NCI-H1105 treated with DMSO at 0.1 percent for 48 hours (cell line): ENCODE measurements at regions not wholly inside any gene's neighbourhood (a gene's known extent, or its start where the extent isn't known, plus 50 kb on each side); places are given as distances from the start of the nearest gene placed in this dataset.
"Not testable (repeated sequence)": the region's sequence is repeated elsewhere in the genome, so short reads cannot be mapped to it uniquely, and the experiment has no call there.

Source experiments
- DNase-seq: peaks from one replicate; lab custom pipeline; 2025; lab: John Stamatoyannopoulos, UW

DNA sequence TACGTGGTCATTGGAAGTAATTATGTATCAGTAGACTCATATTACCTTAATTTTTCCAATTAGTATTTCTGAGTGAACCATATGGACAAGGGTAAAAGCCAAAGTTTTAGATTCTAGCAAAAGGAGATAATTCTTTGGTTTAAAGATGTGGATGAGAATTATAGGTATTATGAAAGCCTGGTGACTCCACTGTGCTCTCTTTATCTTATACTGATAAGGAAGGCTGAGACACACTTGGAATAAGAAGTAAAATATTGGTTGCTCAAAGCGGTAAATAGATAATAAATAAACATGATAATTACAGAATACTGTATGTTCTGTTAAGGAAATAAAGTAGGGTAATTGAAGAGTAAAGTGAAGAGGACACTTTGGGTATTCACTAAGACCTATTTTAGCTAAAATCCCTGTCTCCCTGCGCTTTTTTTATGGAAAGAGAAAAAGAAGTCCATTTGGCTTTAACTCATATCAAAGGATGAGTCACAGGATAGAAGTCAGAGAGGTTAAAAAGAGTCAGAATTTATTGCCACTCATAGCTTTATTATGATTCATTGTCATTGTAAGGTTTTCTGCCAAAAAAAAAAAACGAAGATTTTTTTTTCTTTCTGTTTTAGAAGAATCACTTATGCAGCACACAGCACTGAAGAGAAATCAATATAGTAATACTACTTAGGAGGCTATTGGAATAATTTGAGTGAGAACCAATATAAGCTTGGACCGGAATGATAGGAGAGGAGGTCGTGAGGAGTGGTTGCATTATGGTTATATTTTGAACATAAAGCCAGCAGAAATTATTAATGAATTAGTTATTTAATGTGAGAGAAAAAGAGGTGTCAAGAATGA is 2463.1 kb downstream of the ARAP2 start:
- DNase-seq = no peak

DNA sequence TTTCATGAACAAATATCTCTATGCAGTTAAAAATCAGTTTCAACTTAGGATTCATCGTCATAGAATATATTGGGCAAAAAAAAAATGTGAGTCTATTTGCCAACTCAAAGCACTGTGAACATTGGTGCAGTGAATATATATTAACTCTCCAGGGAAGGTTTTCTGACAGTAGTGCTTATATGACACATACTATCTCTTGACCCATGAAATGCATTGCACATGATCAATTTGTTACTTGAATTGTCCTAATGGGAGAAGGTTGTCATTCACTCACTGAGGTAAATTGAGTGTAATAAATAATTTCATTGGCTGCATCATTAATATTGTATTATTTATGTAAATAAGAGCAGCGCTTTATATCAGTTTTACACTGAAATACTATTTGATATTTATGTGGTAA is 2458.5 kb downstream of the ARAP2 start:
- no peak for DNase-seq

DNA sequence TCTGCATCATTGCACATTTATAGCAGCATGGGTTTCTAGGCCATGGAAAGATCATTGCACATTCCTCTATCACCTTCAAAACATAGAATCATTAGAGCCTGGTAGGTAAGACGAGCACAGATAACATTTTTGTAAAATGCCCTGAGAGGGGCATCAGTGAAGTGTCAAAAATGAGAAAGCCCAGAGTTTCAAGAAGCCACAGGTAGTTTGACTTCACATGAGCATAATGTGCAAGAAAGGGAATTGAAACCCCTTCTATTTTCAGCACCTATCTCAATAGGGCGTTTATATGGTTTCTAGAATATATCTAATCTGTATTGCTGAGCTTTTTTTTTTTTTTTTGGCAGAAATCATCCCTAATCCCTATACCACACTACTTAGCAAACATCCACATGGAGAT is 2441.7 kb downstream of the ARAP2 start:
- DNase-seq = no peak

DNA sequence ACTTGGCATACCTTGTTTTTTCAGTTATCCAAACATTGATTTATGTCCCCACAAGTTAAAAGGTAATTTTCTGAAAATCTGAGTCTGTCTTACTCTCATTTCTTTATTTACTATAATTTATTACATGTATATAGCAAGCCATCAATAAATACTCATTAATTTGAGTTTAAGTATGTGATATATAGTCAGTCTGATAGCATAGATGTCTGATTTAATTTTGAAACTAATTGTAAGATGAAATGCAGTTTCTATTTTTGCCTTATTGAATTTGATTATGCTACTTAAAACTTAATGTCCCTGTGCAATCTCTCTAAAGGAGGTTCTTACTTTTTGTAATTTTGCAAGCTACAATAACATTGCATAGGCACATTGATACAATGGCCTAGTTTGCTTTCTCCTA is 2418.6 kb downstream of the ARAP2 start:
- DNase-seq = no peak

DNA sequence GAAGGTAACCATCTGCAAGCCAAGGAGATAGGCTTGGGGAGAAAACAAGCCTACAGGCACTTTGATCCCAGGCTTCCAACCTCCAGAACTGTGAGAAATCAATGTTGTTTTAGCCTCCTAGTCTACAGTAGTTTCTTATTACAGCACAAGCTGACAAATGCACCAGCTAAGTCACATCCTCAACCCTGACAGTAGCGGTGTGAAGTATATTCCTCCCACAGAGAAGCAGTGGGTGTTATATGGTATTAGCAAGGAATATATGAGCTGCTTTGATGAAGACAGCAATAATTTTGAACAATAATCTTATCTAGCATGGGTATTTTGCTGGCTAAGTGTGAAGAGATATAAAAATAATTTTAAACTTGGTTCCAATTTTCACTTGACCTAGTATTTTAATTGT is 2415.0 kb downstream of the ARAP2 start:
- not testable (repeated sequence) for DNase-seq

DNA sequence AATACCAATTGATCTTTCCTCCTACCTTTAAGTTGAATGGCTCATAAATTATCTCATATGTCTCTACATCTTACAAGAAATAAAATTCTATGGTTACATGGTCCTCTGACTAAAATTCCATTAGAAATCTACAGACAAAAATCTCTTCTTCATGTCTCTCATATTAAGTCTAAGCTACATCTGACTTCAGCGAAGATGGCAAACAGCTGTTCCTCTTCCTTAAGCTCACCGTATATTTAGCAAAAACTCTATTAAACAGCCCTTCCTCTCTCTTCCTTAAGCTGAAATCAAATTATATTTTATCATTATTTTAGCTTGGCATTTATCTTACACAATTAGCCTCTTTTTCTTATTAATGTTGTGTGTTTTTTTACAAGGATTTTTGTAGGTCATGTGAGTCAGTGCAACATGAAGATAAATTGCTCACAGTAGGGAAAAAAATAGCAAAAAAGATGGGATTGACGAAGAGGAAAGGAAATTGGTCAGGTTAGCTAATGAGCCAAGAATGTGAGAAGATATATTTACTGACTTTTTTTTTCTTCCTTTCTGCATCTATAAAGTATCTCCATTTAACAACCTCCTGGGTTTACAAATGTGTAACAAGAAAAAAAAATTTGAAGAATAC is 2412.8 kb downstream of the ARAP2 start:
- no peak for DNase-seq

DNA sequence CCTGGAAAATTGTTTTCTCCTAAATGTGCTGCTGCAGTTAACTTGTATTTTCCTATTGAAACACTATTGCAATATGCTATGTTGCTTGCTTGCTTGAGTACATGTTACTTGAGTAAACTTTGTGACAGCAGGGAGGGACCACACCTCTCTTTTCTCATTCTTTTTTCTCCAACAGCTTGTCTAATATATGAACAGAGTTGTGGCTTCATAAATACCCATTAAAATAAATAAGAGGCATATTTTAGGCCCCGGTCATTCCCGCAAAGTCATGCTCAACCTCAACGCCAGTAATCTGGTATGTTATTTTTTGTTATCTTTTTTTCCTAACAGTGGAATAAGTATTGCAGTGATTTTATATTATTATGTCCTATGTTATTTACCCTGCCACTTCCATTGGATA is 2408.6 kb downstream of the ARAP2 start:
- not testable (repeated sequence) for DNase-seq

DNA sequence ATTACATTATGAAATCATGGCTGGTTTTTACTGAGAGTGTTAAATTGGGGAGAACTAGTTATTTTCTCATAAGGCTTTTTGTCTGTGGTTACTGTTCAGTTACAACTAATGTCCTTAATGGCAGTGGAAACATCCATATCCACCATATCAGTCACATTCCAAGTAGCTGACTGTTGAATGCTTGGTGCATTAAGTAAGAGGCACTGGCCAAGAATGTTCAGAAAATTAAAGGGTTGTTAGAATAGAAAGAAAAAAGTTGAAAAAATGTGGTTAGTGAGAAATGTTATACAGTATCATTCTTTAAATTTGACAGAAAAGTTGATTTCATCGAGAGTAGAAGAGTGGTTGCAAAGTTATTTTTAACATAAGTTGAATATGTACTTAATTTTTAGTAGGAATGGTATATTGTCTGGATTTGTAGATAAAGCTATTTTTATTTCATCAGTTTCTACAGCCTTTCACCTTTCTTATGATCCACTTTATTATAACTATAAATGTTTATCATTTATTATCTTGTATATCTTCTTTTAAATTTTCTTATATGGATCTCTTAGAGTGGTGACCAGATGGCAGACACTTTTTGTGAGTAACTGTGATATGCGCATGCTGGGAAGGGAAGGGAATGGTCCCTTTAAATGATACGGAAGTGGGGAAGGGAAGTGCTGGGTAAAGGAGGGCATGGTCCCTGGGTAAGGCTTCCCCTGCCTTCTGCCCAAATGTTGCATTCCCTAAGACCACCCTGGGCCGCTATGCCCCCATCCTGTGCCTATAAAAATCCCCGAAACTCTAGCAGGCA is 2407.1 kb downstream of the ARAP2 start:
- DNase-seq = no peak

DNA sequence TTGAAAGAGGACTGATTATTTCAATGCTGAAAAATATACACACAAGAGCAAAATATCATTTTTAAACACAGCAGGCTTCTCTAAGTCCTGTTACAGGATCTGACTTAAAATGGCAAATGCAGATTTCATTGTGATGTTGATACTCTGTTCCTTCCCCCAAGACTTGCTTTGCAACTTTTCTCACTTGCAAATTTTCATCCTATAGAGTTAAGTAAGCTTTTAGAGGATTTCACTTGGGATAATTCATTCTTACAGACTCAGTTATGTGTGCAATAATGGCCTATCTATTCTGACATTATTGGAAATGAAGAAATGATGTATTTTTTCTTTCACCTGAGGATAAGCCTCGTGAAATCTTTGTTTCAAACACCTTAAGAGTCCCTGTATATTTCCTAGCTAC is 2403.2 kb downstream of the ARAP2 start:
- no peak for DNase-seq

DNA sequence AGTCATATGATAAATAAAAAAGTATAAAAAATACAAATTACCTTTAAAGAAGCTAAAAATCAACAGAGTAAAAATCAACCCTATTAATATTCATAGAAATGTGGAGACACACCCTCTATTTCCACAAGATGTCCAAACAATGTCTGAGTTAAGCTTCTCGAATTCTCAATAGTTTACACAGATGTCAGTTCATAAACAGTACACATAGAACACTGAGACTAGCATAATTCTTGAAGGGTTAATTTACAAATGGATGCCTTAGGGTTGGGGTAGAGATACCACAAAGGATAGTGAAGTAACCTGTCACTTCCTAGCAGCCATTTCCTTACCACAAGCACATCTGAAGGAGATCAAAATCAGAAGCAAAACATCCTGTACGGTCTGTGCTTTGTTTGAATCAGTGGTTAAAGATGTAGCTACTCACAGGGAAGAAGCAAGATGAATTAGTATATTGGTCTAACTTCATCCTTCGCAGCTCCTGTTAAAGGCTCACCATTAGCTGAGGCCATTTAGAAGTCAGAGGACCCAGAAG is 2393.9 kb downstream of the ARAP2 start:
- no peak for DNase-seq

DNA sequence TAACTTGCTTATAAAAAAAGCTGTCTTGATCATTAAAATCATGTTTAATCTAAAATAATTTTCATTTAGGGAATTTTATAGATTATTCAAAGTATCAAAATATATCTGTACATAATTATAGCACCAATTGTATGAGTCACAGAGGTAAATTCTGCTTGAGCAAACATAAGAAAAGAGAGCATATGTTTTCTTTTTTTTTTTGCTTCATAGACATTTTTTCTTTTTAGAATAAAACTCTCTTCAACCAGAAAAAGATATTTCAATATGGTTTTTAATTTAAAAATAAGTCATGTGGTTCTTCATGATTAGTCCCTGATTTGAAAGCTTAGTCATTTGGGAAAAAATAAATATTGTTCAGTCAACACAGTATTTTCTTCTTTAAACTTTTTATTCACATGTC is 2390.6 kb downstream of the ARAP2 start:
- not testable (repeated sequence) for DNase-seq

DNA sequence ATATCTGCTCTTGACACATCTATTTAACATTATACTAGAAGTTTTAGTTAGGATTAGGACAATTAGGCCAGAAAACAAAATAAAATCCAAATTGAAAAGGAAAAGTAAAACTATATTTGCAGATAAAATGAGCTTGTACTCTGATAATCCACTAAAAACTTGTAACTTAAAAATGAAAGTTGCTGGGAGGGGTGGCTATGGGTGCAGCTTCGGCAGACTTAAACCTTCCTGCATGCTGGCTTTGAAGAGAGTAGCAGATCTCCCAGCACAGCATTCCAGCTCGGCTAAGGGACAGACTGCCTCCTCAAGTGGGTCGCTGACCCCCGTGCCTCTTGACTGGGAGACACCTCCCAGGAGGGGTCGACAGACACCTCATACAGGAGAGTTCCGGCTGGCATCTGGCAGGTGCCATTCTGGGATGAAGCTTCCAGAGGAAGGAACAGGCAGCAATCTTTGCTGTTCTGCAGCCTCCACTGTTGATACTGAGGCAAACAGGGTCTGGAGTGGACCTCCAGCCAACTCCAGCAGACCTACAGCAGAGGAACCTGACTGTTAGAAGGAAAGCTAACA is 2379.9 kb downstream of the ARAP2 start:
- DNase-seq = no peak

DNA sequence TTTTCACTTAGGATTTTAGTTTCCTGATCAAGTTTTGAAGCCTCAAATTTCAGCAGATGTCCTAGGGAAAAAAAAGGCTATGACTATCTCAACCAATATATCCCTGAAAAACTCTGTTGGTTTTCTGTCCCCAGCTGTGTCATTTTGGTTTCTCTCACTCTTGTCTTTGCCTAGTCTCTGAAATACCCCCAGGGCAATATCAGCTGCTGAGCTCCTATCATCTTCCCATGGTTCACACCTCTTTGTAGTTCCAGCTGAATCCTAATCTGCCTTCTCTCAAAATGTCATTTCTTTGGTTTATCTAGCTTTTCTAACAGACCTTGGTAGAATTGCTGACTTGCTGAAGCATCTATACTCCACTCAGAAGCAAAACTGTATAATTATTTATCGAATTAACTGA is 2370.5 kb downstream of the ARAP2 start:
- no peak for DNase-seq

DNA sequence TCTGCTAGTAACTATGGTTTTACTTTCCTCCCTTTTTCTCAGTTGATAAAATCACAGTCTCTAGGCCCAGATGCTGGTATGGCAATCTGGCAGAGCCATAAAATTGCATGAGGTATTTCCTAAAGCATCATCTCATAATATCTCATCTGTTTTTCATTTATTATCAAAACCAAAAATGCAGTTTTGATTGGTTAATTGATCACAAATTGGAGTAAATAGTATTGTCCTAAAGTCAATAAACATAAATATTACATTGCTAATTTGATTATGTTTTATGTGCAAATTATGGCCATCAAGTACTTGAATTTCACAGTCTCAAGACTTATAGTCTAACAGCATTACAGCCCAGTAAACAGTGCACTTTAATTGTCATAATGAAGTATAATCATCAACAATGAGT is 2365.6 kb downstream of the ARAP2 start:
- peak; percentile 59 for DNase-seq

DNA sequence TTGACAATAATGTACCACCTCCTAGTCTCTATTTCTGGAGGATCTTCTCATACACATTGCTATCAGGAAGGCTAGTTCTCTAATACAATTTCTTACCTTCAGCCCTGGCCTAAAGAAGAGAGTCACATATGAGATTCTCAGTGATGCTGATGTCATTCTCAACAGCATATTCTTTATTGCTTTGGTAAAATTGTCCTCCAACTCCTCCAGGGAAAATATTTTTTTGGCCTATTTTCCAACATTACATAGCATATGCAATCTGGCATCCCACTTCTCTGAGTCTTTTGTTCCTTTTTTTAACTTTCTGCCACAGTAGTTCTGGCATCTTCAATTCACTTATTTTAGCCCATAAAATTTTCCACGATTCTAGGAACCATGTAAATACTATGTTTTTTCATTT is 2363.1 kb downstream of the ARAP2 start:
- DNase-seq = no peak

DNA sequence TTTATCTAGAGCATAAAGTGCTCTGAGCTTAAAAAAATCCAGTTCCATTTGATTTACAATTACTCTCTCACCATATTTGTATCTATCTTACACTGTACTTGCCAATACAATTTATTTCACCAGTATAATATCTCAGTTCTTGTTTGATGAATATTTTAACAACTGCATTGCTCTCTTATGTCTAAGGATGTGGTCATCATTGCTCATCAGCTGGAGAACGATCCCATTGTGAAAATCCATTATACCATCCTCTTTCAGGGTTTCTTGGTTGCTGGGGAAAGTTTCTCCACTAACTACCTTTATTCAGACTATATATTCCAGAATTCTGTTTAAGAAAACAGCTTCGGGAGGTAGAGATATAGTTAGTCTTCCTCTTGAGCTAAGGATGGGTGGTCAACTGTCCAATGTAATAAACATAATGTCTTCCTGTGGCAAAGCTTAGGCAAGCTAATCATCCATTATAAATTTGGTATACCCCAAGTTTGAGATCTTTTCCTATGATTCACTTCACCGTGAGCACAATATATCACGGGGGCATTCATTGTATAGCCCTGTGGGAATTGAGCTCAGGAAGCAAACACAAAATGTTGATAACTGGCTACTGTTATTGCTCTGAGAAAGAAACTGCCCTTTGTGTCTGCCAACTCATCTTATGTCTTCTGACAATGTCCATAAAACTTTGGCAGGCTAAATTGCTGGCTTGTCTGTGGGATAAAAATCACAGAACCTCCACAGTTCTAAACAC is 2361.9 kb downstream of the ARAP2 start:
- DNase-seq = no peak

DNA sequence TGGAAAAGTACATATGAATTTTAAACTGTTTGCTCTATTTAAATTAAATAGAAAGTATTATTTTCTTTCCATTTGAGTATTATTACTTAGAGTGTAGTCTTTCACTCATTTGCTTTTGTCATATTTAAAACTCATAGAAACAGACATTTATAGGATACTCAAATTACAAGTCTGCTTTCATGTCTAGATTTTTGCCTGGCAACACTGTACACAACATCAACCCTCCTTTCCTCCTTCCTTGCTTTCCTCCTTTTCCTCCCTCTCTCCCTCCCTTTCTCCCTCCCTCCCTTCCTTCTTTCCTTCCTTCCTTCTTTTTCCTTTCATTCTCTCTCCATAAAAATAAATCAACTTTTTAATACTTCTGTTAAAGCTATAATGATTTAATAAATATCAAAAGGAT is 2361.2 kb downstream of the ARAP2 start:
- DNase-seq = no peak

DNA sequence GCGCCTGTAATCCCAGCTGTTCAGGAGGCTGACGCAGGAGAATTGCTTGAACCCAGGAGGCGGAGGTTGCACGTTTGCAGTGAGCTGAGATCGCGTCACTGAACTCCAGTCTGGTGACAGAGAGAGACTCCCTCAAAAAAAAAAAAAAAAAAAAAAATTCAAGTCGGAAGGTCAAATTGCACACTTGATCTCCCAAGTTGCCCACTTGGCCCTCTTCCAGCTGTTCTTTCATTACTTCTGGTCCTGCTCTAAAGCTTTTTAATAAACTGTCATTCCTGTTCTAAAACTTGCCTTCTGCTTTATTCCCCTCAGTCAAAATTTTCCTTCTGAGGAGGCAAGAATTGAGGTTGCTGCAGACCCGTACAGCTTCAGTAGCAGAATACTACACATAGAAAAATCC is 2358.0 kb downstream of the ARAP2 start:
- DNase-seq = peak; percentile 15

DNA sequence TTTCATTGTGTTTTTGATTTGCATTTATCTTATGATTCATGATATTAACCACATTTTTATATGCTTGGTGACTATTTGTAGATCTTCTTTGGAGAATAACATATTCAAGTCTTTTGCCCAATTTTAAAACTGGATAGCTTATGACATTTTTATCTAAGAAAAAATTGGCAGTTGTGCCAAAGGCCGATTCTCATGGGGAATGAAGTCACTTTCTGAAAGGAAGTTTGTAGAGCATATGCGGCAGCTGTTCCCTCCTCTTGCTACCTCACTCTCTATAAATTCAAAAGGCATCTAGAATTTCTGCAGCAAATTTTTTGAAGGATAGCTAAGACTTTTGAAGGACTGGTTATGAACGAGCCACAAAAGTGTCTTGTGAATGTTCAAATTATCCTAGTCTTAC is 2353.5 kb downstream of the ARAP2 start:
- no peak for DNase-seq

DNA sequence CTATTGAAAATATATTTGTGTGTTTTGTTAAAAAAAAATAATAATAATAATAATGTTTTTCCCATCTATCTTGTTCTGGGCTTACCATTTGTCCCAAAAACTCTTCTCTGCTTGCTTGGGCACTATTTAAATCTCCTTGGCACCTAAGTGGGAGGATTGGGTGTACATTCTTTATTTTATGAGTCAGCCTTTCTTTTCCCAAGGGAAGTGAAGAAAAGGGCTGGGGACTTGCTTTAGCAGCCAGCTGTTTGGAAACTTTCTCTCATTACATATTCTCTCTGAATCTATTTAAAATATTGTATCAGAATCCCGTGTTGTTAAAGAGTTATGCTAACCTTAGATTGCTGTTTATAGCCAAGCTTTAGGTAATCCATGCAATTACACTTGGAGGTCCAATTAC is 2332.4 kb downstream of the ARAP2 start:
- no peak for DNase-seq

DNA sequence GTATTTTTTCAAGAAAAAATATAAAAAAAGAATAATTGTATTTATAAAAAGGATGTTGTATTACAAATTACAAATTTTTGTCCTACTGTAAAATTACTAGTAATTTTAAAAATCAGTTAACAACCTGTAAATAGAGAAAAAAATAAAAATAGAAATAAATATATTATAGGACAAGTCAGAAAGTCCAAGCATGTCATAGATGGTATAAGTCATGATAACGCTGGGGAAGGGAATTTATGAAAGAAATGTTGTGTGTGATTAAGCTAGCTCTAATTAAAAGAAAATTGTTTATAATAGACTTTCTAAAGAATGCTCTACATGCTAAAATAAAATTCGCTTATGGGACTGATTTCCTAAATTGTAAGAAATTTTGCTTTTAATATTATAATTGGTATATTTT is 2329.9 kb downstream of the ARAP2 start:
- no peak for DNase-seq

DNA sequence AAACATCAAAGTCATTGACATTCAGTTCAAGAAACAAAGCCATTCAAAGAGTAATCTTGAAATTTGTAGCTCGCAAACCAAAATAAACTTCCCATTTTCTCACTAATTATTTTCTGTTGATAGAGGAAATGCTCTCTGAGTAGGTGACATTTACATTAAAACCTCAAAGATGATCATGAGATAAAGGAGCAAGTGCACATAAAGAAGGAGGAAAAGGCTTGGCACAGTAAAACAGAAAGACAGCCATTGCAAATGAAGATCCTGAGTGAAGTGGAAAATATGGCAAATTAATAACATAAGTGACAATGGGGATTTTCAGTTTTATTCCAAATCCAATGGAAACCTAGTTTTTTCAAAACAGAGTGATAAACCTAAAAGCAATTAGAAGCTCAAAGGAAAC is 2320.8 kb downstream of the ARAP2 start:
- DNase-seq = no peak
